Chondrocyte (in vitro differentiated cells): ENCODE measurements at regions not wholly inside any gene's neighbourhood (a gene's known extent, or its start where the extent isn't known, plus 50 kb on each side); places are given as distances from the start of the nearest gene placed in this dataset.

Experiments
- DNase-seq: peaks from one replicate; pipeline ENCODE4 v3.0.0; 2021; ENCODE audit warnings: mixed read lengths, low spot score
- H3K27ac Mint-ChIP-seq: one replicate; pipeline ENCODE4 v1.8.0; 2021; ENCODE audit warnings: mild to moderate bottlenecking, moderate library complexity, mixed read lengths; ENCODE audit not compliant: unreplicated experiment
- H3K27me3 Mint-ChIP-seq: 2 replicates; pipeline ENCODE4 v1.8.0; 2021; ENCODE audit warnings: low read depth, mixed read lengths
- H3K36me3 Mint-ChIP-seq: 2 replicates; pipeline ENCODE4 v1.8.0; 2021; ENCODE audit warnings: low read depth, mixed read lengths
- H3K4me1 Mint-ChIP-seq: 2 replicates; pipeline ENCODE4 v1.8.0; 2021; ENCODE audit warnings: low read depth, mild to moderate bottlenecking, mixed read lengths
- H3K4me3 Mint-ChIP-seq: one replicate; pipeline ENCODE4 v1.8.0; 2021; ENCODE audit warnings: mild to moderate bottlenecking, moderate library complexity, mixed read lengths; ENCODE audit not compliant: unreplicated experiment
- H3K9me3 Mint-ChIP-seq: 2 replicates; pipeline ENCODE4 v1.8.0; 2021; ENCODE audit warnings: low read depth, mixed read lengths
- TF ChIP-seq, protein P1 (sequence below): fragments of 200-600 bp; sonication (generic); IDR thresholded peaks from 2 replicates; pipeline ENCODE4 v1.5.0; 2021; ENCODE audit warnings: antibody characterized with exemption, mild to moderate bottlenecking, moderate library complexity

DNA sequence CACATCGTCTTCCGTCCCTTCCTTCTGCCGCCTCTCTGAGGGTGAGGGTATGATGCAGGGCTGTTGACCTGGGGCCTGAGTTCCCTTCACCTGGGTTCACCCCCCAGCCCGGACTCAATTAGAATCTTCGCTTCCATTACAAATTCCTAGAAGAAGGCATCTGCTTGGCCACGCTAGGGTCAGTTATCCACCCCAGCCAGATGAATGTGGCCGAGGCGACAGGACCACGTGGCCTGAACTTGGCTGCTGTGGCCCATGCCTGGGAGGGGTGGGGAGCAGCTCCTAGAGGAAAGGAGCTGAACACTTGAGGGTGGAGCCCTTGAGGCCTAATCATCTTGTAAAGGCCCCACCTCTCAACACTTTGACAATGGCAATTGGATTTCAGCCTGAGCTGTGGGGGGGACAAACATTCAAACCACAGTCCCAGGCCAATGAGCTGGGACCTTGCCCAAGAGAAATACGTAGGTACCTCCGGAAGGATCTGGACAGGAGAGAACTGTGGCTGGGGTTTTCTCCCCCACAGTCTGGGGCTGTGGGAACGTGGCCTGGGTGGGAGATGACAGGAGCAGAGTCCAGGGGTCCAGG is 90.6 kb upstream of the ADAMTS2 start:
- no peak overlapping the region for H3K27ac Mint-ChIP-seq
- TF ChIP-seq, protein P1, sequence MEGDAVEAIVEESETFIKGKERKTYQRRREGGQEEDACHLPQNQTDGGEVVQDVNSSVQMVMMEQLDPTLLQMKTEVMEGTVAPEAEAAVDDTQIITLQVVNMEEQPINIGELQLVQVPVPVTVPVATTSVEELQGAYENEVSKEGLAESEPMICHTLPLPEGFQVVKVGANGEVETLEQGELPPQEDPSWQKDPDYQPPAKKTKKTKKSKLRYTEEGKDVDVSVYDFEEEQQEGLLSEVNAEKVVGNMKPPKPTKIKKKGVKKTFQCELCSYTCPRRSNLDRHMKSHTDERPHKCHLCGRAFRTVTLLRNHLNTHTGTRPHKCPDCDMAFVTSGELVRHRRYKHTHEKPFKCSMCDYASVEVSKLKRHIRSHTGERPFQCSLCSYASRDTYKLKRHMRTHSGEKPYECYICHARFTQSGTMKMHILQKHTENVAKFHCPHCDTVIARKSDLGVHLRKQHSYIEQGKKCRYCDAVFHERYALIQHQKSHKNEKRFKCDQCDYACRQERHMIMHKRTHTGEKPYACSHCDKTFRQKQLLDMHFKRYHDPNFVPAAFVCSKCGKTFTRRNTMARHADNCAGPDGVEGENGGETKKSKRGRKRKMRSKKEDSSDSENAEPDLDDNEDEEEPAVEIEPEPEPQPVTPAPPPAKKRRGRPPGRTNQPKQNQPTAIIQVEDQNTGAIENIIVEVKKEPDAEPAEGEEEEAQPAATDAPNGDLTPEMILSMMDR: no peak
- peaks cover 4% of the 10 kb centered on the region for H3K9me3 Mint-ChIP-seq

DNA sequence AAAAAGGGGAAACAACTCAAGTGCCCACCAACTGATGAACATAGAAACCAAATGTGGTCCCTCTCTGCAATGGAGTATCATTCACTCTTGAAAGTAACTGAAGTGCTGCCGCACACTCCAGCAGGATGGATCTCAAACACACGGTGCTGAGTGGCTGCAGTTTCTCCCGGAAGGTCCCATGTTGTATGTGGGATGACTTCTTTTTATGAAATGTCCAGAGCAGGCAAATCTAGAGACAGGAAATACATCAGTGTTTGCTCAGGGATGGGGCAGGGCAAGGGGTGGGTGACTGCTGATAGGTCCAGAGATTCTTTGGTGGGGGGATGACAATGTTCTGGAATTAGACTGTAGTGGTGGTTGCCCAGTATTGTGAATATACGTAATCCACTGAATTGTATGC is 89.9 kb upstream of the ADAMTS2 start:
- Mint-ChIP-seq H3K36me3 (no peaks in the 10 kb centered on the region), H3K4me3 (no peak overlapping the region), H3K9me3 (peaks cover 4% of the 10 kb centered on the region), H3K27me3 (no peaks in the 10 kb centered on the region), H3K4me1 (no peaks in the 10 kb centered on the region), H3K27ac (no peak overlapping the region)
- no peak for DNase-seq
- TF ChIP-seq, protein P1: no peak

More for the DNA sequence above, 90.6 kb upstream of the ADAMTS2 start:
- Mint-ChIP-seq H3K36me3 (no peaks in the 10 kb centered on the region), H3K4me1 (no peaks in the 10 kb centered on the region), H3K27me3 (no peaks in the 10 kb centered on the region), H3K4me3 (no peak overlapping the region)
- DNase-seq: peak; percentile 72

- Mint-ChIP-seq H3K4me1 (no peaks in the 10 kb centered on the region), H3K9me3 (peaks cover 4% of the 10 kb centered on the region), H3K27ac (no peak overlapping the region), H3K4me3 (no peak overlapping the region), H3K36me3 (no peaks in the 10 kb centered on the region), H3K27me3 (no peaks in the 10 kb centered on the region)
- peak; percentile 63 for DNase-seq
- TF ChIP-seq, protein P1: no peak
These were observed 87.3 kb upstream of the ADAMTS2 start for GRCh38 chr5:179432547-179432946.

- peak; percentile 46 for DNase-seq
- Mint-ChIP-seq H3K27me3 (no peaks in the 10 kb centered on the region), H3K9me3 (peaks cover 4% of the 10 kb centered on the region), H3K36me3 (no peaks in the 10 kb centered on the region), H3K27ac (no peak overlapping the region), H3K4me3 (no peak overlapping the region), H3K4me1 (no peaks in the 10 kb centered on the region)
- TF ChIP-seq, protein P1: no peak
These were observed 86.1 kb upstream of the ADAMTS2 start for GRCh38 chr5:179431221-179431824.

- Mint-ChIP-seq H3K4me1 (no peaks in the 10 kb centered on the region), H3K27ac (no peak overlapping the region), H3K4me3 (no peak overlapping the region), H3K36me3 (no peaks in the 10 kb centered on the region), H3K27me3 (no peaks in the 10 kb centered on the region), H3K9me3 (peaks cover 10% of the 10 kb centered on the region)
- peak; percentile 81 for DNase-seq
- TF ChIP-seq, protein P1: no peak
These were observed 85.2 kb upstream of the ADAMTS2 start for GRCh38 chr5:179430193-179431175.
